Gastroesophageal sphincter (tissue), 4 donors: ENCODE measurements at regions not wholly inside any gene's neighbourhood (a gene's known extent, or its start where the extent isn't known, plus 50 kb on each side); places are given as distances from the start of the nearest gene placed in this dataset.

Source experiments
- ATAC-seq: fragments of 150-250 bp; one replicate; pipeline ENCODE4 v1.9.1; 2016; ENCODE audit warnings: mild to moderate bottlenecking, moderate library complexity
- H3K27ac ChIP-seq, 4 donors: fragments of 200-600 bp; sonication (generic) in 3 of 4; 1 replicate in 3 of 4; 2 replicates in 1 of 4; pipeline ENCODE4 v1.5.1; 2016 to 2019
- H3K27me3 ChIP-seq: fragments of 200-600 bp; sonication (generic); one replicate; pipeline ENCODE4 v1.5.1; 2019
- H3K36me3 ChIP-seq, 2 donors: fragments of 200-600 bp; sonication (generic); one replicate each; pipeline ENCODE4 v1.5.1; 2019; ENCODE audit warnings: control low read depth in 1 of 2
- H3K4me1 ChIP-seq, 3 donors: fragments of 200-600 bp; sonication (generic); 1 replicate in 2 of 3; 2 replicates in 1 of 3; pipeline ENCODE4 v1.5.1; 2016 to 2019; ENCODE audit warnings: control low read depth in 2 of 3
- H3K4me3 ChIP-seq, 2 donors: fragments of 200-600 bp; sonication (generic); one replicate each; pipeline ENCODE4 v1.5.1; 2019; ENCODE audit warnings: mild to moderate bottlenecking in 1 of 2, moderate library complexity in 1 of 2
- H3K9me3 ChIP-seq, 3 donors: fragments of 200-600 bp; sonication (generic); one replicate each; pipeline ENCODE4 v1.5.1; 2017 to 2019; ENCODE audit warnings: control low read depth in 2 of 3
- EP300 ChIP-seq: sonication (generic); formaldehyde crosslinking; IDR thresholded peaks from one replicate; pipeline ENCODE4 v1.6.1; 2017; ENCODE audit warnings: antibody characterized with exemption, mild to moderate bottlenecking
- POLR2A ChIP-seq, 2 donors: fragments of 450-650 bp; IDR thresholded peaks; one replicate each; pipeline ENCODE4 v1.6.1; 2017; ENCODE audit warnings: antibody characterized with exemption in 2 of 2, mild to moderate bottlenecking in 2 of 2, moderate library complexity in 1 of 2
- POLR2AphosphoS5 ChIP-seq: sonication (generic); formaldehyde crosslinking; IDR thresholded peaks from one replicate; pipeline ENCODE4 v1.6.1; 2017; ENCODE audit warnings: antibody characterized with exemption
- WGBS, 2 donors: methylation state at CpG; one replicate each; pipeline ENCODE4 v1.1.5; 2018; ENCODE audit warnings: low coverage in 1 of 2; 5-methylcytosine and 5-hydroxymethylcytosine counted together
- TF ChIP-seq, protein P1 (sequence below), 4 experiments: fragments of 200-600 bp in 2 of 4; fragments of 450-650 bp in 2 of 4; sonication (generic) in 1 of 4; IDR thresholded peaks; one replicate each; pipeline ENCODE4 v1.5.1; 2017 to 2019; ENCODE audit warnings: antibody characterized with exemption in 4 of 4, mild to moderate bottlenecking in 2 of 4, moderate library complexity in 2 of 4

DNA sequence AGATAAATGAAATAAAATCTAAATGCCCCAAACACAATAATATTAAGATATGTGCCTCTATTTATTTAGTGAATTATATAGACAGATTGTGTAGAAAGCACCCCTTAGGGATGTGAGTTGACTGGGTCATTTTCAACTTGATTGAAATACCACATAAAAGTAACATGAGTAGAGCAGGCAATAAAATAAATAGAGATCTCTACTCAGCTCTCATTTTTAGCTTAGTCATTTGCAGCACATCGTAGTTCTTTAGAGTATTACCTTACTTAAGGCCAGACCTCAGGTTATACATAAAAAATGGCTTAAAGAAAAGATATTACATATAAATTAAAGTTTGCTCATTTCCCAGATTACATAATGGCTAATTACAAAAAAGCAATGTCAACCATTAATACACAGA lies 1525.6 kb upstream of the PRR20A start:
- 47 to 63% methylated on average over 1 of the region's 1 CpG for WGBS, 2 donors
- ATAC-seq = no peak
- no peaks in the 10 kb centered on the region for H3K36me3 ChIP-seq
- TF ChIP-seq, protein P1, sequence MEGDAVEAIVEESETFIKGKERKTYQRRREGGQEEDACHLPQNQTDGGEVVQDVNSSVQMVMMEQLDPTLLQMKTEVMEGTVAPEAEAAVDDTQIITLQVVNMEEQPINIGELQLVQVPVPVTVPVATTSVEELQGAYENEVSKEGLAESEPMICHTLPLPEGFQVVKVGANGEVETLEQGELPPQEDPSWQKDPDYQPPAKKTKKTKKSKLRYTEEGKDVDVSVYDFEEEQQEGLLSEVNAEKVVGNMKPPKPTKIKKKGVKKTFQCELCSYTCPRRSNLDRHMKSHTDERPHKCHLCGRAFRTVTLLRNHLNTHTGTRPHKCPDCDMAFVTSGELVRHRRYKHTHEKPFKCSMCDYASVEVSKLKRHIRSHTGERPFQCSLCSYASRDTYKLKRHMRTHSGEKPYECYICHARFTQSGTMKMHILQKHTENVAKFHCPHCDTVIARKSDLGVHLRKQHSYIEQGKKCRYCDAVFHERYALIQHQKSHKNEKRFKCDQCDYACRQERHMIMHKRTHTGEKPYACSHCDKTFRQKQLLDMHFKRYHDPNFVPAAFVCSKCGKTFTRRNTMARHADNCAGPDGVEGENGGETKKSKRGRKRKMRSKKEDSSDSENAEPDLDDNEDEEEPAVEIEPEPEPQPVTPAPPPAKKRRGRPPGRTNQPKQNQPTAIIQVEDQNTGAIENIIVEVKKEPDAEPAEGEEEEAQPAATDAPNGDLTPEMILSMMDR (IDR thresholded peaks at IDR 0.05) = no peak
- TF ChIP-seq EP300 = no peak
- TF ChIP-seq POLR2AphosphoS5 = no peak
- no peak for TF ChIP-seq POLR2A (IDR thresholded peaks at IDR 0.05)
- no peak overlapping the region for H3K4me3 ChIP-seq
- H3K4me1 ChIP-seq = no peaks in the 10 kb centered on the region
- no peaks in the 10 kb centered on the region for H3K9me3 ChIP-seq
- H3K27ac ChIP-seq = no peak overlapping the region
- H3K27me3 ChIP-seq = no peaks in the 10 kb centered on the region

DNA sequence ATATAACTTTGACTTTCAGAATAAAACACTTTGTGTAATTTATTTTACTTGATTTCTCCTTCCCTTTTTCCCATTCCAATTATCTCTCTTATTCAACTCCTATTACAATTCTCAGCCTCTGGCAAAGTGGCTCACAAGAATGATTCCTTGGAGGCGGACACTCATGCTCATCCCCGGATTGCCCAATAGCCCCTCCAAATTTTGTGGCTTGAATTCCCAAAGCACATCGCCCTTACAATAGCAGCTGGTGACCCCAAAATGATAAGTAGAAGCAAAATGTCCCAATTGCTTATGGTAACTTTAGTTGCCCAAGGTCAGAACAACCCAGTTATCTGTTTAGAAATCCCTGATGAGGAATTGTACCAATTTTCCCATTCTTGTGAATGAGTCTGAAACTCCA lies 1523.5 kb upstream of the PRR20A start:
- no peaks in the 10 kb centered on the region for H3K27me3 ChIP-seq
- no peak for ATAC-seq
- H3K36me3 ChIP-seq = no peaks in the 10 kb centered on the region
- no peak overlapping the region for H3K4me3 ChIP-seq
- H3K27ac ChIP-seq = no peak overlapping the region
- WGBS, 2 donors = 71 to 92% methylated on average over 3 of the region's 3 CpGs
- H3K9me3 ChIP-seq = no peaks in the 10 kb centered on the region
- H3K4me1 ChIP-seq = no peaks in the 10 kb centered on the region
- TF ChIP-seq, protein P1 (IDR thresholded peaks at IDR 0.05) = no peak
- TF ChIP-seq POLR2A (IDR thresholded peaks at IDR 0.05) (no peak), EP300 (no peak), POLR2AphosphoS5 (no peak)

DNA sequence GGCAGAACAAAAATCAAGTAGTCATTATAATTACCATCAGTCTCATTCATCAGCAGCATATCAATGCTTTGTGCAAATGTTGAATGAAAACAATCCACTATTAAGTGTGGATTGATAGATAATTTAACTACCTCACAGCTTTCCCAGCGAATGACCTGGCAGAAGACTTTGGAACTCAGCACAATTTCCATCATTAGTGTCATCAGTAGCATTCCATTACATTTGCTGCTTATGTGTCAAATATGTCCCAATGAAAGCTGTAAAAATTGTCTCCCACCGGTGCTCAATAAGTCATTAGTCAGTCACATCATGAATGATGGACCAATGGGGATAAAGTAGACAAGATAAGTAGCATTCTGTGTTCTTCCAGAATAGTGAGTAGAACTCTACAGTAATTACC lies 1513.5 kb upstream of the PRR20A start:
- no peak overlapping the region for H3K27ac ChIP-seq
- TF ChIP-seq POLR2AphosphoS5 = no peak
- TF ChIP-seq, protein P1 (IDR thresholded peaks at IDR 0.05) = no peak
- TF ChIP-seq EP300 = no peak
- TF ChIP-seq POLR2A (IDR thresholded peaks at IDR 0.05) = no peak
- H3K4me1 ChIP-seq = no peaks in the 10 kb centered on the region
- no peaks in the 10 kb centered on the region for H3K27me3 ChIP-seq
- H3K9me3 ChIP-seq = peaks cover 0 to 14% (median 0%) of the 10 kb centered on the region in 3 donors
- 38 to 91% methylated on average over 1 to 2 of the region's 2 CpGs for WGBS, 2 donors
- ATAC-seq = no peak
- no peaks in the 10 kb centered on the region for H3K36me3 ChIP-seq
- H3K4me3 ChIP-seq = no peak overlapping the region

DNA sequence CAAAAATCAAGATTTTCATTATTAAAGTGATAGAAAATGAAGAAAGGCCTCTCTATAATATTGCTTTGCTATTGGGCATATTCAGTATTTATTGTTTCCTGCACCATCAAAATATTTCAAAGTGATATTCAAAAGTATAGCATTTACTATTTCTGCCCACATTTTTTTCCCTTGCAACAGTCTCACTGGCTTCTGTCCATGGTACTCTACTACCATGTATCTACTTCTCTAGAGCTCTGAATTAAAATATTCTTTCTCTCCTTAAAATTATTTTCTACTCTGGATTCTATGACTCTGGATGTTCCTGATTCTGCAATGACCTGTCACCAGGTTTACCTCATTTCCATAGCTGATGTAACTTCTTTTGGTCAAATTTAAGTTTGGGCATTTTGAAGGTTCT lies 1508.3 kb upstream of the PRR20A start:
- Histone ChIP-seq H3K4me3 (no peak overlapping the region), H3K36me3 (no peaks in the 10 kb centered on the region), H3K9me3 (peaks cover 0 to 2% (median 0%) of the 10 kb centered on the region in 3 donors), H3K4me1 (no peaks in the 10 kb centered on the region), H3K27ac (no peak overlapping the region), H3K27me3 (no peaks in the 10 kb centered on the region)
- no peak for ATAC-seq
- TF ChIP-seq, protein P1 (IDR thresholded peaks at IDR 0.05) = no peak
- no peak for TF ChIP-seq POLR2AphosphoS5
- TF ChIP-seq POLR2A (IDR thresholded peaks at IDR 0.05) = no peak
- TF ChIP-seq EP300 = no peak

DNA sequence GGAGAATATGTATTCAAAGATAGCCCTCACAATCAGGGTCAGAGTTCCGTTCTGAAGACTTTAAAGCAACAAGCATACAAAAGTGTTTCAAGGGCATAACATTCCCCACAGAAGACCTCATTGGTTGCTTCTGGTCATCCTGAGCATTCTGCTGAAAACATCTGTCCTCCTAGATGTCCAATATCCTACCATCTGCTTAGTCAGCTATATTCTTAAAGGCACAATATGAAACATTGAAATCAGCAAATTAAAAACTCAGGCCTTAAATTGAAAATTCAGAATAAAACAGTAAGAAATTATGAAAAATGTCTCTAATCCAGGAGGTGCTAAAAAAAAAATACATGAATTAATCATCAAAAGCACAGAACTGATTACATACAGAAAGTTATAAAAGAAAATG lies 1491.2 kb upstream of the PRR20A start:
- H3K27me3 ChIP-seq = no peaks in the 10 kb centered on the region
- no peaks in the 10 kb centered on the region for H3K4me1 ChIP-seq
- no peak for ATAC-seq
- H3K27ac ChIP-seq = no peak overlapping the region
- H3K4me3 ChIP-seq = no peak overlapping the region
- H3K36me3 ChIP-seq = no peaks in the 10 kb centered on the region
- WGBS, 2 donors = 50 to 69% methylated on average over 1 of the region's 1 CpG
- TF ChIP-seq POLR2A (IDR thresholded peaks at IDR 0.05) (no peak), POLR2AphosphoS5 (no peak), EP300 (no peak)
- TF ChIP-seq, protein P1 (IDR thresholded peaks at IDR 0.05) = no peak
- H3K9me3 ChIP-seq = no peaks in the 10 kb centered on the region
